Heart right ventricle (tissue), 16 donors: ENCODE measurements at regions not wholly inside any gene's neighbourhood (a gene's known extent, or its start where the extent isn't known, plus 50 kb on each side); places are given as distances from the start of the nearest gene placed in this dataset.
A peak's percentile ranks its signal among the peaks of the same experiment; 100 is the strongest.

Source experiments
- ATAC-seq, 8 donors: fragments of 200-7000 bp; cut with Tn5 transposase; one replicate each; pipeline ENCODE4 v1.9.1; 2020; ENCODE audit warnings: mild to moderate bottlenecking in 8 of 8, moderate library complexity in 8 of 8, moderate number of reproducible peaks in 1 of 8
- DNase-seq, 2 donors: peaks; one replicate each; pipeline ENCODE4 v3.0.0-alpha.2; 2020
- H3K27ac ChIP-seq, 10 donors: fragments of 200-600 bp; sonication (generic) in 2 of 10; one replicate each; pipeline versions ENCODE4 v1.5.0 to v1.8.0; 2020 to 2022; ENCODE audit warnings: mild to moderate bottlenecking in 3 of 10
- H3K27me3 ChIP-seq, 7 donors: fragments of 200-600 bp; one replicate each; pipeline ENCODE4 v1.8.0; 2021 to 2022; ENCODE audit warnings: mild to moderate bottlenecking in 2 of 7
- H3K36me3 ChIP-seq, 9 donors: fragments of 200-600 bp; sonication (generic) in 1 of 9; one replicate each; pipeline versions ENCODE4 v1.5.0 to v1.8.0; 2020 to 2022; ENCODE audit warnings: mild to moderate bottlenecking in 2 of 9
- H3K4me1 ChIP-seq, 9 donors: fragments of 200-600 bp; sonication (generic) in 1 of 9; one replicate each; pipeline versions ENCODE4 v1.5.0 to v1.8.0; 2020 to 2022; ENCODE audit warnings: mild to moderate bottlenecking in 4 of 9
- H3K4me3 ChIP-seq, 10 donors: fragments of 200-600 bp; sonication (generic) in 2 of 10; one replicate each; pipeline versions ENCODE4 v1.5.0 to v1.8.0; 2020 to 2022; ENCODE audit warnings: mild to moderate bottlenecking in 7 of 10, moderate library complexity in 2 of 10
- H3K9me3 ChIP-seq, 11 donors: fragments of 200-600 bp in 10 of 11; sonication (generic) in 2 of 11; one replicate each; pipeline versions ENCODE4 v1.5.0 to v1.8.0; 2013 to 2022; ENCODE audit warnings: mild to moderate bottlenecking in 2 of 11, control low read depth in 1 of 11, moderate library complexity in 1 of 11
- CTCF ChIP-seq, 9 donors: fragments of 200-600 bp; sonication (generic) in 2 of 9; IDR thresholded peaks; one replicate each; pipeline versions ENCODE4 v1.5.0 to v1.8.0; 2021 to 2022; ENCODE audit warnings: antibody characterized with exemption in 9 of 9, mild to moderate bottlenecking in 5 of 9, moderate library complexity in 1 of 9
- WGBS, 2 donors: extraction: QIAGEN DNeasy Blood & Tissue Kit; methylation state at CpG; one replicate each; pipeline ENCODE4 v1.1.7; 2013; ENCODE audit warnings: inconsistent platforms in 1 of 2; 5-methylcytosine and 5-hydroxymethylcytosine counted together
- intact Hi-C, 10 donors: fragments of 100-400 bp; cut with DNase I; formaldehyde crosslinking; loops; one replicate each; pipeline versions ENCODE4 v1.11.1 to v1.14.2; 2022
- donor health status: Arrhythmogenic right ventricular cardiomyopathy.
- donor health status: ischemic (EF 13 %, LVEDD 7.1; RV severe dilation, severe dysfunction).
- donor health status: healthy with polysubstance abuse.
- donor health status: DM: no; HTN: yes; CAD: no.
- donor health status: DM: no; HTN: no; CAD: no.
- donor health status: ischemic (EF 25% LVEDD 6.9; RV normal size, moderate dysfunction).
- donor health status: ischemic (EF 25% LVEDD 5.7; RV mildly dilated, moderate dysfunction).
- donor health status: healthy.
- donor health status: DM: yes; HTN: yes; CAD: no.
- donor health status: Ischemic cardiomyopathy.
- donor health status: ischemic (EF 35%, LVEDD 5.7; RV mildly dilated, moderate dysfunction).
- donor health status: nonischemic (EF 11% LVEDD 7.7; RV severe dilation, severe dysfunction).
- donor health status: DM: yes; HTN: yes; CAD: no.
- donor health status: PGD.
- donor health status: ischemic (EF 29% LVEDD 5.4; RV normal size, mild dysfunction).
- donor health status: nonischemic (EF 23%, LVEDD 6.1; RV moderate dilation, normal function).

- DNase-seq (no peak), ATAC-seq (no peak)
- H3K4me1 ChIP-seq: peaks cover 0 to 25% (median 7%) of the 10 kb centered on the region in 9 donors
- intact Hi-C loops: no loop called here
- TF ChIP-seq CTCF (IDR thresholded peaks at IDR 0.05): no peak
- 53 to 71% methylated on average over 4 of the region's 4 CpGs for WGBS, 2 donors
- H3K4me3 ChIP-seq: no peak overlapping the region
- no peak overlapping the region for H3K27ac ChIP-seq
- no peaks in the 10 kb centered on the region for H3K9me3 ChIP-seq
- peaks cover 0 to 3% (median 0%) of the 10 kb centered on the region in 7 donors for H3K27me3 ChIP-seq
- no peaks in the 10 kb centered on the region for H3K36me3 ChIP-seq
These were observed 71.4 kb upstream of the COG2 start for GRCh38 chr1:230570724-230571360.

GRCh38 chr1:230569201-230569600 is 73.1 kb upstream of the COG2 start:
- Histone ChIP-seq H3K4me1 (peaks cover 0 to 25% (median 7%) of the 10 kb centered on the region in 9 donors), H3K27me3 (peaks cover 0 to 1% (median 0%) of the 10 kb centered on the region in 7 donors), H3K36me3 (no peaks in the 10 kb centered on the region), H3K9me3 (no peaks in the 10 kb centered on the region), H3K4me3 (no peak overlapping the region), H3K27ac (no peak overlapping the region)
- DNase-seq (no peak), ATAC-seq (no peak)
- intact Hi-C loops: no loop called here
- no peak for TF ChIP-seq CTCF (IDR thresholded peaks at IDR 0.05)
- 92 to 93% methylated on average over 9 of the region's 9 CpGs for WGBS, 2 donors

- no peaks in the 10 kb centered on the region for H3K27me3 ChIP-seq
- WGBS, 2 donors: 64 to 89% methylated on average over 4 of the region's 4 CpGs
- no peak for ATAC-seq
- intact Hi-C loops: no loop called here
- no peak overlapping the region for H3K27ac ChIP-seq
- no peak overlapping the region for H3K4me3 ChIP-seq
- peaks cover 0 to 25% (median 7%) of the 10 kb centered on the region in 9 donors for H3K4me1 ChIP-seq
- H3K9me3 ChIP-seq: no peaks in the 10 kb centered on the region
- H3K36me3 ChIP-seq: no peaks in the 10 kb centered on the region
- DNase-seq: no peak
- no peak for TF ChIP-seq CTCF (IDR thresholded peaks at IDR 0.05)
These were observed 73.6 kb upstream of the COG2 start for GRCh38 chr1:230568676-230569075.

- no peak for DNase-seq
- Histone ChIP-seq H3K9me3 (no peaks in the 10 kb centered on the region), H3K27me3 (no peaks in the 10 kb centered on the region)
These were observed 74.3 kb upstream of the COG2 start for GRCh38 chr1:230568008-230568407.

More at GRCh38 chr1:230568008-230568407, 74.3 kb upstream of the COG2 start:
- no peak overlapping the region for H3K27ac ChIP-seq
- no peak overlapping the region for H3K4me3 ChIP-seq
- intact Hi-C loops: no loop called here
- H3K4me1 ChIP-seq: peaks cover 0 to 25% (median 7%) of the 10 kb centered on the region in 9 donors
- WGBS, 2 donors: 72% methylated on average over 8 of the region's 8 CpGs
- H3K36me3 ChIP-seq: no peaks in the 10 kb centered on the region
- peak in 3 of 9 donors; percentile 13 to 16 (median 16) for TF ChIP-seq CTCF (IDR thresholded peaks at IDR 0.05)
- no peak for ATAC-seq
